GM12878 (cell line): ENCODE measurements at regions not wholly inside any gene's neighbourhood (a gene's known extent, or its start where the extent isn't known, plus 50 kb on each side); places are given as distances from the start of the nearest gene placed in this dataset.
"Not testable (repeated sequence)": the region's sequence is repeated elsewhere in the genome, so short reads cannot be mapped to it uniquely, and the experiment has no call there.

ENCODE experiments used
- ATAC-seq: fragments of 200-7000 bp; cut with Tn5 transposase; 3 replicates; pipeline ENCODE4 v1.9.1; 2020; ENCODE audit warnings: mild to moderate bottlenecking, moderate library complexity
- BruUV-seq: library from RNA; stranded (reverse); fragments of 400-500 nt; replicated peaks from 2 replicates; lab custom pipeline; 2021; lab: Mats Ljungman, UMichigan
- CTCF ChIA-PET: fragments of 300-600 bp; sonication (Branson Sonifier 250); formaldehyde crosslinking; extraction: SDS; loops from one replicate; lab custom pipeline; 2021; ENCODE audit warnings: inconsistent platforms; lab: Yijun Ruan, JAX
- POLR2A ChIA-PET: fragments of 350-600 bp; formaldehyde crosslinking; extraction: SDS; loops from one replicate; lab custom pipeline; 2021; ENCODE audit warnings: inconsistent platforms; lab: Charles Lee
- RAD21 ChIA-PET: fragments of 300-600 bp; sonication (Branson Sonifier 250); formaldehyde crosslinking; loops from one replicate; lab custom pipeline; 2023; ENCODE audit warnings: antibody characterized with exemption; ENCODE audit not compliant: unreplicated experiment; lab: Charles Lee
- SMC1A ChIA-PET: fragments of 300-600 bp; sonication (Branson Sonifier 250); formaldehyde crosslinking; loops from one replicate; lab custom pipeline; 2023; ENCODE audit not compliant: unreplicated experiment, uncharacterized antibody; lab: Charles Lee
- DNase-seq: peaks from one replicate; pipeline ENCODE4 v3.0.0-alpha.2; 2011; ENCODE audit warnings: low read depth, low spot score
- FAIRE-seq: peaks from 3 replicates; lab custom pipeline; 2011; peaks lifted over from hg19 to GRCh38; lab: Jason Lieb, UNC
- H2AFZ ChIP-seq: 2 replicates; pipeline ENCODE4 v1.6.0; 2011; ENCODE audit warnings: low read depth, low read length, control low read depth; ENCODE audit not compliant: control insufficient read depth
- H3K27ac ChIP-seq: 2 replicates; pipeline ENCODE4 v1.5.1; 2011; ENCODE audit warnings: control low read depth; ENCODE audit not compliant: control insufficient read depth, insufficient read depth
- H3K27me3 ChIP-seq, 2 experiments: replicated peaks in 1 of 2; 2 replicates each; pipeline versions ENCODE4 v1.6.0 to v1.6.1; 2011; ENCODE audit warnings: low read length in 1 of 2; ENCODE audit not compliant: control insufficient read depth in 2 of 2, insufficient read depth in 2 of 2
- H3K36me3 ChIP-seq, 2 experiments: 2 replicates each; pipeline ENCODE4 v1.5.1; 2011; ENCODE audit warnings: low read length in 1 of 2; ENCODE audit not compliant: control insufficient read depth in 2 of 2, insufficient read depth in 2 of 2
- H3K4me1 ChIP-seq: 2 replicates; pipeline ENCODE4 v1.6.1; 2011; ENCODE audit warnings: mild to moderate bottlenecking, low read length, moderate library complexity, mixed read lengths; ENCODE audit not compliant: control insufficient read depth, insufficient read depth
- H3K4me2 ChIP-seq: 2 replicates; pipeline ENCODE4 v1.6.0; 2011; ENCODE audit warnings: control low read depth; ENCODE audit not compliant: control insufficient read depth, insufficient read depth
- H3K4me3 ChIP-seq: fragments of 200-600 bp; sonication (generic); 2 replicates; pipeline ENCODE4 v1.5.1; 2016
- H3K79me2 ChIP-seq: 2 replicates; pipeline ENCODE4 v1.6.0; 2011; ENCODE audit warnings: low read length; ENCODE audit not compliant: control insufficient read depth, insufficient read depth
- H3K9ac ChIP-seq: 2 replicates; pipeline ENCODE4 v1.8.0; 2011; ENCODE audit warnings: low read length, control low read depth, mixed read lengths; ENCODE audit not compliant: control insufficient read depth, insufficient read depth
- H3K9me3 ChIP-seq: replicated peaks from 3 replicates; pipeline ENCODE4 v1.5.1; 2011; ENCODE audit warnings: mild to moderate bottlenecking, low read length; ENCODE audit not compliant: control insufficient read depth, insufficient read depth
- H4K20me1 ChIP-seq: 2 replicates; pipeline ENCODE4 v1.6.0; 2011; ENCODE audit not compliant: control insufficient read depth, insufficient read depth
- CBFB ChIP-seq: IDR thresholded peaks from 2 replicates; pipeline ENCODE4 v1.6.1; 2016; ENCODE audit warnings: antibody characterized with exemption, low read depth
- CEBPZ ChIP-seq: fragments of 150-350 bp; IDR thresholded peaks from 2 replicates; pipeline ENCODE4 v1.6.1; 2016; ENCODE audit warnings: low read depth, low read length
- E2F4 ChIP-seq: IDR thresholded peaks from 2 replicates; pipeline ENCODE4 v1.6.1; 2012; ENCODE audit warnings: low read depth, low read length, improper control_type of control experiment
- GABPA ChIP-seq: IDR thresholded peaks from 2 replicates; pipeline ENCODE4 v1.6.1; 2014; ENCODE audit warnings: antibody characterized with exemption, low read depth, mild to moderate bottlenecking, inconsistent platforms
- KDM1A ChIP-seq: fragments of 200-600 bp; sonication (generic); IDR thresholded peaks from 2 replicates; pipeline ENCODE4 v1.6.1; 2016; ENCODE audit warnings: borderline replicate concordance
- MTA3 ChIP-seq: IDR thresholded peaks from 2 replicates; pipeline ENCODE4 v1.6.1; 2012; ENCODE audit warnings: low read length, inconsistent platforms, borderline replicate concordance
- NR2C1 ChIP-seq: fragments of 450-650 bp; IDR thresholded peaks from 2 replicates; pipeline ENCODE4 v1.6.1; 2017; ENCODE audit warnings: antibody characterized with exemption, mild to moderate bottlenecking, moderate library complexity
- STAT3 ChIP-seq: IDR thresholded peaks from 2 replicates; pipeline ENCODE4 v1.6.1; 2011; ENCODE audit warnings: low read depth, low read length, improper control_type of control experiment
- TCF7 ChIP-seq: IDR thresholded peaks from 2 replicates; pipeline ENCODE4 v1.6.1; 2014; ENCODE audit warnings: antibody characterized with exemption, borderline replicate concordance
- USF2 ChIP-seq: IDR thresholded peaks from 2 replicates; pipeline ENCODE4 v1.6.1; 2011; ENCODE audit warnings: low read depth, low read length, improper control_type of control experiment, borderline replicate concordance
- YY1 ChIP-seq: IDR thresholded peaks from 2 replicates; pipeline ENCODE4 v1.6.1; 2011; ENCODE audit warnings: low read depth, mild to moderate bottlenecking, low read length
- ZBED1 ChIP-seq: IDR thresholded peaks from 2 replicates; pipeline ENCODE4 v1.6.1; 2016; ENCODE audit warnings: borderline replicate concordance
- WGBS: methylation state at CpG from one replicate; pipeline ENCODE4 v1.1.6; 2016; ENCODE audit warnings: low lambda C conversion rate; ENCODE audit not compliant: insufficient replicate concordance, insufficient coverage; ENCODE audit errors: missing lambda C conversion rate; 5-methylcytosine and 5-hydroxymethylcytosine counted together
- in situ Hi-C: fragments of 300-500 bp; cut with MboI; formaldehyde crosslinking; loops from 9 replicates; pipeline ENCODE4 v1.14.3; 2018; ENCODE audit warnings: mixed read lengths
- intact Hi-C: fragments of 100-400 bp; cut with micrococcal nuclease; formaldehyde crosslinking; loops from one replicate; pipeline ENCODE4 v1.14.2; 2022; ENCODE audit not compliant: unreplicated experiment

- SMC1A ChIA-PET: interaction anchor here (0.9 kb wide), 1 partner anchor 31 kb away, joined by 3 read pairs; no protein-coding TSS in a partner anchor
- H3K9ac ChIP-seq, H3K27me3 ChIP-seq, H3K4me1 ChIP-seq, H3K4me3 ChIP-seq, ATAC-seq, H3K79me2 ChIP-seq, H3K27ac ChIP-seq, RAD21 ChIA-PET, CTCF ChIA-PET, H3K4me2 ChIP-seq, DNase-seq, H4K20me1 ChIP-seq, H3K9me3 ChIP-seq, POLR2A ChIA-PET, BruUV-seq, intact Hi-C loops, H2AFZ ChIP-seq, in situ Hi-C loops, FAIRE-seq, H3K36me3 ChIP-seq: not testable (repeated sequence)
- WGBS: 39% methylated on average over 8 of the region's 8 CpGs
Observed at GRCh38 chr7:137103526-137103925, 235.1 kb downstream of the CHRM2 start.

- Histone ChIP-seq H3K4me3 (no peak overlapping the region), H3K27ac (no peak overlapping the region), H4K20me1 (no peaks in the 10 kb centered on the region), H3K27me3 (no peaks in the 10 kb centered on the region), H3K36me3 (no peaks in the 10 kb centered on the region), H3K4me1 (no peaks in the 10 kb centered on the region), H3K9ac (no peak overlapping the region), H3K4me2 (no peak overlapping the region), H2AFZ (no peak overlapping the region), H3K79me2 (no peaks in the 10 kb centered on the region), H3K9me3 (no peaks in the 10 kb centered on the region)
- no peak for DNase-seq
- BruUV-seq: no TSS peak
- SMC1A ChIA-PET: no interaction called here
- POLR2A ChIA-PET: interaction anchor here (0.7 kb wide), 1 partner anchor 14 kb away, joined by 4 read pairs; no protein-coding TSS in a partner anchor
- intact Hi-C loops: no loop called here
- in situ Hi-C loops: no loop called here
- ATAC-seq: no peak
- no peak for FAIRE-seq
- CTCF ChIA-PET: no interaction called here
- 0% methylated on average over 1 of the region's 1 CpG for WGBS
- RAD21 ChIA-PET: no interaction called here
- TF ChIP-seq GABPA (no peak), KDM1A (no peak), CEBPZ (no peak), TCF7 (no peak), NR2C1 (no peak), YY1 (no peak), ZBED1 (no peak), USF2 (no peak), CBFB (no peak), MTA3 (no peak), E2F4 (no peak), STAT3 (no peak)
Observed at GRCh38 chr7:137097111-137097510, 228.7 kb downstream of the CHRM2 start.
